Stomach (tissue), 4 donors: ENCODE measurements at regions not wholly inside any gene's neighbourhood (a gene's known extent, or its start where the extent isn't known, plus 50 kb on each side); places are given as distances from the start of the nearest gene placed in this dataset.

Experiments
- POLR2AphosphoS5 ChIP-seq, 3 donors: sonication (generic); formaldehyde crosslinking; IDR thresholded peaks; one replicate each; pipeline ENCODE4 v1.6.1; 2016; ENCODE audit warnings: antibody characterized with exemption in 3 of 3
- TF ChIP-seq, protein P1 (sequence below), 7 experiments: fragments of 450-650 bp in 4 of 7; fragments of 200-600 bp in 3 of 7; sonication (generic) in 3 of 7; IDR thresholded peaks; one replicate each; pipeline ENCODE4 v1.5.1; 2016 to 2019; ENCODE audit warnings: antibody characterized with exemption in 7 of 7, control low read depth in 2 of 7, mild to moderate bottlenecking in 1 of 7

DNA sequence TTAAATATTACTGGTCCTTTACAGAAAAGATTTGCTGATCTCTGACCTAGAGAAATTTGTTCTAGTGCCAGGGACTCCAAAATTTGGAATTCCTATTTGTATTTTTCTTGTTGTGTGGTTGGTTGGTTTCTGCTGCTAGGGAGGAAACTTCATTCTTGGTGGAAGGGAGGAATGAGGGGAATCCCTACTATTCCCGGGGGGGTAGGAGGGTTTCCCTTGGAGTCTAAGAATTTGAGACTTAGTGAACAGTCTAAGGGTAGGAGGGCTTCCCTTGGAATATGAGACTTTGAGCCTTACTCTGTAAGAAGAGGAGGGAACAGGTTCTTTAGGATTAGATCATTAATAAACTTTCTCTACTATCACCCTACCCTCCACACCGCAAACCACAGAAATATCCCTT is 67.1 kb upstream of the ADGRF1 start:
- TF ChIP-seq, protein P1, sequence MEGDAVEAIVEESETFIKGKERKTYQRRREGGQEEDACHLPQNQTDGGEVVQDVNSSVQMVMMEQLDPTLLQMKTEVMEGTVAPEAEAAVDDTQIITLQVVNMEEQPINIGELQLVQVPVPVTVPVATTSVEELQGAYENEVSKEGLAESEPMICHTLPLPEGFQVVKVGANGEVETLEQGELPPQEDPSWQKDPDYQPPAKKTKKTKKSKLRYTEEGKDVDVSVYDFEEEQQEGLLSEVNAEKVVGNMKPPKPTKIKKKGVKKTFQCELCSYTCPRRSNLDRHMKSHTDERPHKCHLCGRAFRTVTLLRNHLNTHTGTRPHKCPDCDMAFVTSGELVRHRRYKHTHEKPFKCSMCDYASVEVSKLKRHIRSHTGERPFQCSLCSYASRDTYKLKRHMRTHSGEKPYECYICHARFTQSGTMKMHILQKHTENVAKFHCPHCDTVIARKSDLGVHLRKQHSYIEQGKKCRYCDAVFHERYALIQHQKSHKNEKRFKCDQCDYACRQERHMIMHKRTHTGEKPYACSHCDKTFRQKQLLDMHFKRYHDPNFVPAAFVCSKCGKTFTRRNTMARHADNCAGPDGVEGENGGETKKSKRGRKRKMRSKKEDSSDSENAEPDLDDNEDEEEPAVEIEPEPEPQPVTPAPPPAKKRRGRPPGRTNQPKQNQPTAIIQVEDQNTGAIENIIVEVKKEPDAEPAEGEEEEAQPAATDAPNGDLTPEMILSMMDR (IDR thresholded peaks at IDR 0.05) = no peak
- TF ChIP-seq POLR2AphosphoS5 (IDR thresholded peaks at IDR 0.05) = no peak
